WTC11 (cell line): ENCODE measurements at regions not wholly inside any gene's neighbourhood (a gene's known extent, or its start where the extent isn't known, plus 50 kb on each side); places are given as distances from the start of the nearest gene placed in this dataset.

ENCODE experiments used
- ATAC-seq: fragments of 200-7000 bp; cut with Tn5 transposase; 2 replicates; pipeline ENCODE4 v1.10.0; 2021; ENCODE audit warnings: mild to moderate bottlenecking, moderate library complexity
- CTCF ChIA-PET: fragments of 300-600 bp; sonication (Branson Sonifier 250); formaldehyde crosslinking; loops from one replicate; lab custom pipeline; 2021; ENCODE audit warnings: antibody characterized with exemption; lab: Charles Lee
- POLR2A ChIA-PET: fragments of 350-600 bp; sonication (Branson Sonifier 250); formaldehyde crosslinking; loops from one replicate; lab custom pipeline; 2021; ENCODE audit warnings: antibody characterized with exemption; lab: Charles Lee
- DNase-seq: peaks from one replicate; pipeline ENCODE4 v3.0.0; 2021; ENCODE audit warnings: low spot score
- H3K27ac Mint-ChIP-seq: 2 replicates; pipeline ENCODE4 v1.8.0; 2021; ENCODE audit warnings: mixed read lengths
- H3K27me3 Mint-ChIP-seq: 2 replicates; pipeline ENCODE4 v1.8.0; 2021; ENCODE audit warnings: low read depth, mild to moderate bottlenecking, moderate library complexity, mixed read lengths
- H3K36me3 Mint-ChIP-seq: 2 replicates; pipeline ENCODE4 v1.8.0; 2021; ENCODE audit warnings: mixed read lengths
- H3K4me1 Mint-ChIP-seq: 2 replicates; pipeline ENCODE4 v1.8.0; 2022; ENCODE audit warnings: mixed read lengths
- H3K4me3 Mint-ChIP-seq: 2 replicates; pipeline ENCODE4 v1.8.0; 2021; ENCODE audit warnings: mild to moderate bottlenecking, moderate library complexity, mixed read lengths
- H3K9me3 Mint-ChIP-seq: 2 replicates; pipeline ENCODE4 v1.8.0; 2021; ENCODE audit warnings: mixed read lengths
- ATF3 ChIP-seq: sonication (generic); formaldehyde crosslinking; conservative IDR thresholded peaks from 2 replicates; pipeline ENCODE4 v1.8.1; 2022; ENCODE audit warnings: mild to moderate bottlenecking, missing genetic modification reagents
- CREM ChIP-seq: sonication (generic); formaldehyde crosslinking; IDR thresholded peaks from 2 replicates; pipeline ENCODE4 v1.8.1; 2022; ENCODE audit warnings: mild to moderate bottlenecking, missing genetic modification reagents, moderate library complexity
- GRHL2 ChIP-seq: fragments of 250-450 bp; sonication (Bioruptor Pico); IDR thresholded peaks from 2 replicates; pipeline ENCODE4 v1.8.0; 2022; ENCODE audit warnings: mild to moderate bottlenecking, moderate library complexity; ENCODE audit not compliant: insufficient replicate concordance, severe bottlenecking
- HMGA2 ChIP-seq: fragments of 250-450 bp; sonication (Bioruptor Pico); IDR thresholded peaks from 2 replicates; pipeline ENCODE4 v1.4.0; 2021; ENCODE audit warnings: mild to moderate bottlenecking, moderate library complexity
- HMGXB4 ChIP-seq: sonication (generic); formaldehyde crosslinking; IDR thresholded peaks from 2 replicates; pipeline ENCODE4 v1.8.1; 2023; ENCODE audit warnings: mild to moderate bottlenecking, moderate library complexity, missing genetic modification reagents
- JUN ChIP-seq: sonication (generic); formaldehyde crosslinking; IDR thresholded peaks from 2 replicates; pipeline ENCODE4 v1.8.0; 2023; ENCODE audit warnings: mild to moderate bottlenecking, missing genetic modification reagents
- KAT7 ChIP-seq: sonication (generic); formaldehyde crosslinking; IDR thresholded peaks from 2 replicates; pipeline ENCODE4 v1.8.1; 2023; ENCODE audit warnings: missing genetic modification reagents, mild to moderate bottlenecking, borderline replicate concordance
- MYBL2 ChIP-seq: sonication (generic); formaldehyde crosslinking; IDR thresholded peaks from 2 replicates; pipeline ENCODE4 v1.8.1; 2023; ENCODE audit warnings: mild to moderate bottlenecking, moderate library complexity, missing genetic modification reagents
- NFATC4 ChIP-seq: fragments of 250-450 bp; sonication (Bioruptor Pico); IDR thresholded peaks from 2 replicates; pipeline ENCODE4 v1.9.0; 2021; ENCODE audit warnings: mild to moderate bottlenecking
- SMAD3 ChIP-seq: sonication (generic); formaldehyde crosslinking; IDR thresholded peaks from 2 replicates; pipeline ENCODE4 v1.8.0; 2022; ENCODE audit warnings: missing genetic modification reagents, mild to moderate bottlenecking, borderline replicate concordance
- TP53 ChIP-seq: sonication (generic); formaldehyde crosslinking; IDR thresholded peaks from 2 replicates; pipeline ENCODE4 v1.8.1; 2023; ENCODE audit warnings: mild to moderate bottlenecking, missing genetic modification reagents
- ZNF671 ChIP-seq: fragments of 250-450 bp; sonication (Bioruptor Pico); IDR thresholded peaks from 2 replicates; pipeline ENCODE4 v1.8.0; 2021; ENCODE audit warnings: mild to moderate bottlenecking
- TF ChIP-seq, protein P1 (sequence below): sonication (generic); formaldehyde crosslinking; IDR thresholded peaks from 2 replicates; pipeline ENCODE4 v1.8.0; 2023; ENCODE audit warnings: missing genetic modification reagents
- TF ChIP-seq, protein P2 (sequence below): sonication (generic); formaldehyde crosslinking; IDR thresholded peaks from 2 replicates; pipeline ENCODE4 v1.8.0; 2023; ENCODE audit warnings: missing genetic modification reagents, mild to moderate bottlenecking, borderline replicate concordance
- TF ChIP-seq, protein P3 (sequence below): sonication (generic); formaldehyde crosslinking; IDR thresholded peaks from 2 replicates; pipeline ENCODE4 v1.8.0; 2022; ENCODE audit warnings: missing genetic modification reagents

DNA sequence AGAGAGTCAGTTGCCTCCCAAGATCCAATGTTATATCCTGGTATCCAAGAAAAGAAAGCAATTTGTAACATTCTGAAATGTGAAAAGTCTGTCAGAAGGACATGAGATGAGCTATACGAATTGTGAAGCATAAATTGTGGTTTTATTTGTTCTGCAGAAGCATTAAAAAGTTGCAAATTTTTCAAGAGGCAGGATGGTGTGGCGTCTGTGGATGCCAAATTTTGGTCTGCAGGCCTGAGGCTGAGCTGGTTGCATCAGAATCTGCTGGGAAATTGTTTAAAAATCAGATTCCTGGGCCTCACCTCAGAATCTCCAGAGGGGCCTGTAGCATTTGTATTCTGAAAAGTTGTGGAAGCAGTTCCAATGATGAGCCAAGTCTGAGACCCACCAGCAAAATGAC lies 284.7 kb downstream of the NUAK1 start (continued):
- TF ChIP-seq, protein P1, sequence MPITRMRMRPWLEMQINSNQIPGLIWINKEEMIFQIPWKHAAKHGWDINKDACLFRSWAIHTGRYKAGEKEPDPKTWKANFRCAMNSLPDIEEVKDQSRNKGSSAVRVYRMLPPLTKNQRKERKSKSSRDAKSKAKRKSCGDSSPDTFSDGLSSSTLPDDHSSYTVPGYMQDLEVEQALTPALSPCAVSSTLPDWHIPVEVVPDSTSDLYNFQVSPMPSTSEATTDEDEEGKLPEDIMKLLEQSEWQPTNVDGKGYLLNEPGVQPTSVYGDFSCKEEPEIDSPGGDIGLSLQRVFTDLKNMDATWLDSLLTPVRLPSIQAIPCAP = no peak
- TF ChIP-seq JUN = no peak
- no peak for TF ChIP-seq NFATC4 (CRISPR knock-in tag)
- TF ChIP-seq ATF3 (CRISPR knock-in tag) = no peak
- TF ChIP-seq, protein P2, sequence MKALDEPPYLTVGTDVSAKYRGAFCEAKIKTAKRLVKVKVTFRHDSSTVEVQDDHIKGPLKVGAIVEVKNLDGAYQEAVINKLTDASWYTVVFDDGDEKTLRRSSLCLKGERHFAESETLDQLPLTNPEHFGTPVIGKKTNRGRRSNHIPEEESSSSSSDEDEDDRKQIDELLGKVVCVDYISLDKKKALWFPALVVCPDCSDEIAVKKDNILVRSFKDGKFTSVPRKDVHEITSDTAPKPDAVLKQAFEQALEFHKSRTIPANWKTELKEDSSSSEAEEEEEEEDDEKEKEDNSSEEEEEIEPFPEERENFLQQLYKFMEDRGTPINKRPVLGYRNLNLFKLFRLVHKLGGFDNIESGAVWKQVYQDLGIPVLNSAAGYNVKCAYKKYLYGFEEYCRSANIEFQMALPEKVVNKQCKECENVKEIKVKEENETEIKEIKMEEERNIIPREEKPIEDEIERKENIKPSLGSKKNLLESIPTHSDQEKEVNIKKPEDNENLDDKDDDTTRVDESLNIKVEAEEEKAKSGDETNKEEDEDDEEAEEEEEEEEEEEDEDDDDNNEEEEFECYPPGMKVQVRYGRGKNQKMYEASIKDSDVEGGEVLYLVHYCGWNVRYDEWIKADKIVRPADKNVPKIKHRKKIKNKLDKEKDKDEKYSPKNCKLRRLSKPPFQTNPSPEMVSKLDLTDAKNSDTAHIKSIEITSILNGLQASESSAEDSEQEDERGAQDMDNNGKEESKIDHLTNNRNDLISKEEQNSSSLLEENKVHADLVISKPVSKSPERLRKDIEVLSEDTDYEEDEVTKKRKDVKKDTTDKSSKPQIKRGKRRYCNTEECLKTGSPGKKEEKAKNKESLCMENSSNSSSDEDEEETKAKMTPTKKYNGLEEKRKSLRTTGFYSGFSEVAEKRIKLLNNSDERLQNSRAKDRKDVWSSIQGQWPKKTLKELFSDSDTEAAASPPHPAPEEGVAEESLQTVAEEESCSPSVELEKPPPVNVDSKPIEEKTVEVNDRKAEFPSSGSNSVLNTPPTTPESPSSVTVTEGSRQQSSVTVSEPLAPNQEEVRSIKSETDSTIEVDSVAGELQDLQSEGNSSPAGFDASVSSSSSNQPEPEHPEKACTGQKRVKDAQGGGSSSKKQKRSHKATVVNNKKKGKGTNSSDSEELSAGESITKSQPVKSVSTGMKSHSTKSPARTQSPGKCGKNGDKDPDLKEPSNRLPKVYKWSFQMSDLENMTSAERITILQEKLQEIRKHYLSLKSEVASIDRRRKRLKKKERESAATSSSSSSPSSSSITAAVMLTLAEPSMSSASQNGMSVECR = no peak
- TF ChIP-seq HMGA2 (CRISPR knock-in tag) = no peak

- DNase-seq = no peak
- no peak overlapping the region for H3K27ac Mint-ChIP-seq
- TF ChIP-seq GRHL2 (CRISPR knock-in tag) (no peak), SMAD3 (CRISPR knock-in tag) (no peak), CREM (CRISPR knock-in tag) (no peak), ZNF671 (CRISPR knock-in tag) (no peak), TP53 (CRISPR knock-in tag) (no peak), MYBL2 (CRISPR knock-in tag) (no peak), KAT7 (CRISPR knock-in tag) (no peak), HMGXB4 (CRISPR knock-in tag) (no peak)
- TF ChIP-seq, protein P3, sequence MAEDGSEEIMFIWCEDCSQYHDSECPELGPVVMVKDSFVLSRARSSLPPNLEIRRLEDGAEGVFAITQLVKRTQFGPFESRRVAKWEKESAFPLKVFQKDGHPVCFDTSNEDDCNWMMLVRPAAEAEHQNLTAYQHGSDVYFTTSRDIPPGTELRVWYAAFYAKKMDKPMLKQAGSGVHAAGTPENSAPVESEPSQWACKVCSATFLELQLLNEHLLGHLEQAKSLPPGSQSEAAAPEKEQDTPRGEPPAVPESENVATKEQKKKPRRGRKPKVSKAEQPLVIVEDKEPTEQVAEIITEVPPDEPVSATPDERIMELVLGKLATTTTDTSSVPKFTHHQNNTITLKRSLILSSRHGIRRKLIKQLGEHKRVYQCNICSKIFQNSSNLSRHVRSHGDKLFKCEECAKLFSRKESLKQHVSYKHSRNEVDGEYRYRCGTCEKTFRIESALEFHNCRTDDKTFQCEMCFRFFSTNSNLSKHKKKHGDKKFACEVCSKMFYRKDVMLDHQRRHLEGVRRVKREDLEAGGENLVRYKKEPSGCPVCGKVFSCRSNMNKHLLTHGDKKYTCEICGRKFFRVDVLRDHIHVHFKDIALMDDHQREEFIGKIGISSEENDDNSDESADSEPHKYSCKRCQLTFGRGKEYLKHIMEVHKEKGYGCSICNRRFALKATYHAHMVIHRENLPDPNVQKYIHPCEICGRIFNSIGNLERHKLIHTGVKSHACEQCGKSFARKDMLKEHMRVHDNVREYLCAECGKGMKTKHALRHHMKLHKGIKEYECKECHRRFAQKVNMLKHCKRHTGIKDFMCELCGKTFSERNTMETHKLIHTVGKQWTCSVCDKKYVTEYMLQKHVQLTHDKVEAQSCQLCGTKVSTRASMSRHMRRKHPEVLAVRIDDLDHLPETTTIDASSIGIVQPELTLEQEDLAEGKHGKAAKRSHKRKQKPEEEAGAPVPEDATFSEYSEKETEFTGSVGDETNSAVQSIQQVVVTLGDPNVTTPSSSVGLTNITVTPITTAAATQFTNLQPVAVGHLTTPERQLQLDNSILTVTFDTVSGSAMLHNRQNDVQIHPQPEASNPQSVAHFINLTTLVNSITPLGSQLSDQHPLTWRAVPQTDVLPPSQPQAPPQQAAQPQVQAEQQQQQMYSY (CRISPR knock-in tag) = no peak
- H3K27me3 Mint-ChIP-seq = no peaks in the 10 kb centered on the region
- no peak for ATAC-seq
- CTCF ChIA-PET = no interaction called here
- H3K4me1 Mint-ChIP-seq = peaks cover under 1% of the 10 kb centered on the region
- H3K36me3 Mint-ChIP-seq = no peaks in the 10 kb centered on the region
- H3K4me3 Mint-ChIP-seq = no peak overlapping the region
- POLR2A ChIA-PET = no interaction called here
- peaks cover 13% of the 10 kb centered on the region for H3K9me3 Mint-ChIP-seq
Observed at GRCh38 chr12:105855361-105856047, 283.2 kb downstream of the NUAK1 start.
